Mesothelial cell of epicardium (in vitro differentiated cells): ENCODE measurements at regions not wholly inside any gene's neighbourhood (a gene's known extent, or its start where the extent isn't known, plus 50 kb on each side); places are given as distances from the start of the nearest gene placed in this dataset.

ENCODE experiments used
- DNase-seq, 2 experiments: peaks; one replicate each; pipeline ENCODE4 v3.0.0; 2021; ENCODE audit warnings: low spot score in 2 of 2; ENCODE audit not compliant: unreplicated experiment in 2 of 2
- H3K27ac Mint-ChIP-seq: 2 replicates; pipeline ENCODE4 v1.8.0; 2021; ENCODE audit warnings: mixed read lengths
- H3K27me3 Mint-ChIP-seq: 2 replicates; pipeline ENCODE4 v1.8.0; 2021; ENCODE audit warnings: low read depth, mixed read lengths
- H3K36me3 Mint-ChIP-seq: 2 replicates; pipeline ENCODE4 v1.8.0; 2021; ENCODE audit warnings: mixed read lengths
- H3K4me1 Mint-ChIP-seq: 2 replicates; pipeline ENCODE4 v1.8.0; 2021; ENCODE audit warnings: mixed read lengths
- H3K4me3 Mint-ChIP-seq: 2 replicates; pipeline ENCODE4 v1.8.0; 2021; ENCODE audit warnings: mild to moderate bottlenecking, moderate library complexity, mixed read lengths
- H3K9me3 Mint-ChIP-seq: 2 replicates; pipeline ENCODE4 v1.8.0; 2021; ENCODE audit warnings: mixed read lengths
- TF ChIP-seq, protein P1 (sequence below): fragments of 200-600 bp; sonication (generic); IDR thresholded peaks from one replicate; pipeline ENCODE4 v1.5.0; 2021; ENCODE audit warnings: antibody characterized with exemption; ENCODE audit not compliant: unreplicated experiment

DNA sequence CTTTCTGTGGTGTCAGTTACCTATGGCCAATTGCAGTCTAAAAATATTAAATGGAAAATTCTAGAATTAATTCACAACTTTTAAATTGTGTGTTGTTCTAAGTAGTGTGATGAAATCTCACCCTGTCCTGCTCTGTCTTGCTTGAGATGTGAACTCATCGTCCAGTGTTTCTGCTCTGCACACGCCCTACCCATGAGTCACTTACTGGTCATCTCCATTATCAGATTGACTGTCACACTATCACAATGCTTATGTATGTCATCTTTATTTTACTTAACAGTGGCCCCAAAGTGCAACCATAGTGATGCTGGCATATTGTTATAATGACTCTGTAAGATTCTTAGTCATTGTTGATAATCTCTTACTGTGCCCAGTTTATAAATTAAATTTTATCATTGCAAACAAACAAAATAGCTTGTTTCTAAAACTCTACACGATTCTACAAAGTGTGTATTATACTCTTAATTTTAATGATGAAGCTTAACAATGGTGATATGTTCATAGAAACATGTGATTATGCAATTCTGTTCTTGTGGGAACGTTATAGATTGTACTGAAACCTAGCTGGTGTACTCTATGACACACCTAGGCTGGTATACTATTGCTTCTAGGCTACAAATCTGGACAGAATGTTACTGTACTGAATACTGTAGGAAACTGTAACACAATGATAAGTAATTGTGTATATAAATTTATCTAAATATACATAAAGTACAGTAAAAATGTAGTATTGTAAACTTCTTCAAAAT, 1086.8 kb upstream of the PIK3C3 start:
- peaks cover 7% of the 10 kb centered on the region for H3K4me1 Mint-ChIP-seq
- TF ChIP-seq, protein P1, sequence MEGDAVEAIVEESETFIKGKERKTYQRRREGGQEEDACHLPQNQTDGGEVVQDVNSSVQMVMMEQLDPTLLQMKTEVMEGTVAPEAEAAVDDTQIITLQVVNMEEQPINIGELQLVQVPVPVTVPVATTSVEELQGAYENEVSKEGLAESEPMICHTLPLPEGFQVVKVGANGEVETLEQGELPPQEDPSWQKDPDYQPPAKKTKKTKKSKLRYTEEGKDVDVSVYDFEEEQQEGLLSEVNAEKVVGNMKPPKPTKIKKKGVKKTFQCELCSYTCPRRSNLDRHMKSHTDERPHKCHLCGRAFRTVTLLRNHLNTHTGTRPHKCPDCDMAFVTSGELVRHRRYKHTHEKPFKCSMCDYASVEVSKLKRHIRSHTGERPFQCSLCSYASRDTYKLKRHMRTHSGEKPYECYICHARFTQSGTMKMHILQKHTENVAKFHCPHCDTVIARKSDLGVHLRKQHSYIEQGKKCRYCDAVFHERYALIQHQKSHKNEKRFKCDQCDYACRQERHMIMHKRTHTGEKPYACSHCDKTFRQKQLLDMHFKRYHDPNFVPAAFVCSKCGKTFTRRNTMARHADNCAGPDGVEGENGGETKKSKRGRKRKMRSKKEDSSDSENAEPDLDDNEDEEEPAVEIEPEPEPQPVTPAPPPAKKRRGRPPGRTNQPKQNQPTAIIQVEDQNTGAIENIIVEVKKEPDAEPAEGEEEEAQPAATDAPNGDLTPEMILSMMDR: no peak
- peaks cover 11% of the 10 kb centered on the region for H3K9me3 Mint-ChIP-seq
- H3K27me3 Mint-ChIP-seq: no peaks in the 10 kb centered on the region
- no peak for DNase-seq
- H3K27ac Mint-ChIP-seq: no peak overlapping the region
- no peaks in the 10 kb centered on the region for H3K36me3 Mint-ChIP-seq
- H3K4me3 Mint-ChIP-seq: no peak overlapping the region

DNA sequence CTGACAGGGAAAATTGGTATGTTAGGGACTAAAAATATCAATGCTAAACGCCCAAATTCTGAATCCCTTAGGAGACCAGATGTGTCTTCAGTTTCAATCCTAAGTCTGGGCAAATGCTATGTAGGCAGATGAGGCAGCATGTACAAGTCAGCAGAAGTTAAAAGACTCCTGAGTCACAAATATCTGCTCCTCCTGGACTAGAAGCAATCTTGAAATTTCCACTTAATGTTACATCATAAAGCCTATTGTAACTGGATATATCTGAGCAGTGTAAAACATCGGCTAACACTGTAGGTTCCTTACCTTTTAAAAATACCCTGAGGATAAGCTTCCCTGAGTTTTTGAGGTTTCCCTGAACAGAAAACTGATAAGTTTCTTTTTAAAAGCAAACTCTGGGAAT, 1087.6 kb upstream of the PIK3C3 start:
- TF ChIP-seq, protein P1: no peak
- DNase-seq: no peak
- H3K4me3 Mint-ChIP-seq: no peak overlapping the region
- H3K4me1 Mint-ChIP-seq: peaks cover 7% of the 10 kb centered on the region
- peaks cover 11% of the 10 kb centered on the region for H3K9me3 Mint-ChIP-seq
- no peaks in the 10 kb centered on the region for H3K36me3 Mint-ChIP-seq
- no peak overlapping the region for H3K27ac Mint-ChIP-seq
- H3K27me3 Mint-ChIP-seq: no peaks in the 10 kb centered on the region

DNA sequence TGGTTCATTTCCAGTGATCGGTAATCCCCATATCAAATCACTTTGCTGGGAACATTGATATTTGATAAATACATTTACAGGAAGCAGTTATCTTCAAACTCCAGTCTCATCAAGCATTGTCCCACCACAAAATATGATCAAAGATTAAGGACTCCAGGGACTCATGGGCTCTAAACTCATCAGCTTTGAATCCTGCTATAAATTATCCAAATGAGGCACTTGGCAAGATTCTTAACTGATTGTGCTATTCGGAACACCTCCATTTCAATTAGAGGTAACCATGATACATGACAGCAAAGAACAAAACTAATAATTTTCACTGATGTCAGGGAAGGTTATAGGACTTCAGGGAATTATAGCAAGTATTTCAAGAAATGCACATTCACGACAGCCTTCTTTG, 1088.1 kb upstream of the PIK3C3 start:
- Mint-ChIP-seq H3K27me3 (no peaks in the 10 kb centered on the region), H3K36me3 (no peaks in the 10 kb centered on the region), H3K4me3 (no peak overlapping the region), H3K9me3 (peaks cover 11% of the 10 kb centered on the region), H3K4me1 (peaks cover 7% of the 10 kb centered on the region), H3K27ac (no peak overlapping the region)
- DNase-seq: no peak
- TF ChIP-seq, protein P1: no peak

DNA sequence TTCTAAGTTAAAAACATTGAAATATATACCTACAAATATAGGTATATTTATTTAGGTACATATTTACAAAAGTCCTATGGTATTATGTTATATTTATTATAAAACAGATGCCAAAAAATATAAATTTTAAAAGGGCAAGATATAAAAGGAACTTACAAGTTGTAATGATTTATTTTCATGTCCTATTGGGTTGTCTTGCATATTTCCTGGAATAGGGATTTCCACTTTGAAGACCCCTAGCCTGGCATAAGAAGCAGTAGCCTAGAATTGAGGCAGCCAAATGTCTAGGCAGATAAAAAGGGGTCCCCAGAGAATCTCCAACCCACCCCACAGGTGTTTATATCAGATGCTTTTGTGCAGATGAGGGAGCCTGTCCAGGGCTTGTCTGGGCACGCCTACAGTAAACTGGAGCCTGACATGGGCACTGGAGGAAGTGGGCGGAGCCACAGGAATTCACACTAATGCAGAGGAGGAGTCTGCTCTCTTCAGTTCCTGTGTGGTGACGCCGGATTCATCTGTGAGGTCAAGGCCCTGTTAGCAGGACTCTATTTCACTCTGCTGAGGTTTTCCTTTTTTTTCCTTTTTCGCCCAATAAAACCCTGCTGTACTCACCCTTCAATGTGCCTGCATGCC, 1088.9 kb upstream of the PIK3C3 start:
- TF ChIP-seq, protein P1: no peak
- Mint-ChIP-seq H3K4me3 (no peak overlapping the region), H3K4me1 (peaks cover 7% of the 10 kb centered on the region), H3K27ac (no peak overlapping the region), H3K27me3 (no peaks in the 10 kb centered on the region), H3K9me3 (peaks cover 11% of the 10 kb centered on the region), H3K36me3 (no peaks in the 10 kb centered on the region)
- no peak for DNase-seq

DNA sequence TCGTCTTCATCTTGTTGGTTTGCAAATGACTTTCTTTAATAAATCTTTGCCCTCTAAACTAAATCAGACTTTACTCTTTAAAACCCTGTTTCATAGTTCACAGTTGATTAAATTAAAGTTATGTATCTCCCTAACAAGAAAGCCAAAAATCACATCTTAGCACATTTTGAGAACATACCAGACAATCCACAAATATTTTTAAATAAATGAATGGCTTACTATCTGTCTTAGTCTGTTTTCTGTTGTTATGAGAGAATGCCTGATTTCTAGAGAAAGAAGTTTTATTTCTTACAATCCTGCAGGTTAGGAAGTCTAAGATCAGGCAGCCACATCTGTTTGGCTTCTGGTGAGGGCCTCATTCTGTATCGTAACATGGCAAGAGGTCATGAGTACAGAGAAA, 1090.2 kb upstream of the PIK3C3 start:
- H3K4me1 Mint-ChIP-seq: peaks cover 7% of the 10 kb centered on the region
- DNase-seq: no peak
- no peak overlapping the region for H3K27ac Mint-ChIP-seq
- peaks cover 11% of the 10 kb centered on the region for H3K9me3 Mint-ChIP-seq
- no peaks in the 10 kb centered on the region for H3K36me3 Mint-ChIP-seq
- no peaks in the 10 kb centered on the region for H3K27me3 Mint-ChIP-seq
- no peak overlapping the region for H3K4me3 Mint-ChIP-seq
- TF ChIP-seq, protein P1: no peak
